Neutrophil (primary cell): ENCODE measurements at regions not wholly inside any gene's neighbourhood (a gene's known extent, or its start where the extent isn't known, plus 50 kb on each side); places are given as distances from the start of the nearest gene placed in this dataset.

ENCODE experiments used
- H3K27ac ChIP-seq: fragments of 200-600 bp; sonication (generic); 2 replicates; pipeline ENCODE4 v1.5.1; 2016; ENCODE audit warnings: mild to moderate bottlenecking, moderate library complexity
- H3K27me3 ChIP-seq: fragments of 200-600 bp; sonication (generic); 2 replicates; pipeline ENCODE4 v1.6.0; 2016; ENCODE audit warnings: mild to moderate bottlenecking
- H3K36me3 ChIP-seq: fragments of 200-600 bp; sonication (generic); 2 replicates; pipeline ENCODE4 v1.5.1; 2017
- H3K4me1 ChIP-seq, 2 experiments: fragments of 200-600 bp in 1 of 2; sonication (generic) in 1 of 2; 1 replicate in 1 of 2; 2 replicates in 1 of 2; pipeline versions ENCODE4 v1.5.1 to v1.6.1; 2013 to 2016; ENCODE audit warnings: low read depth in 1 of 2, low read length in 1 of 2, mild to moderate bottlenecking in 1 of 2, moderate library complexity in 1 of 2; ENCODE audit not compliant: control insufficient read depth in 1 of 2, insufficient read depth in 1 of 2
- H3K4me3 ChIP-seq, 2 experiments: fragments of 200-600 bp in 1 of 2; sonication (generic) in 1 of 2; 1 replicate in 1 of 2; 2 replicates in 1 of 2; pipeline ENCODE4 v1.5.1; 2013 to 2016; ENCODE audit warnings: low read depth in 1 of 2, low read length in 1 of 2, mild to moderate bottlenecking in 1 of 2, moderate library complexity in 1 of 2
- H3K9me3 ChIP-seq: fragments of 200-600 bp; sonication (generic); 2 replicates; pipeline ENCODE4 v1.5.1; 2016
- TF ChIP-seq, protein P1 (sequence below): fragments of 200-600 bp; sonication (generic); IDR thresholded peaks from 2 replicates; pipeline ENCODE4 v1.5.1; 2016; ENCODE audit warnings: antibody characterized with exemption

GRCh38 chrX:96611619-96612362 lies 72.9 kb upstream of the DIAPH2 start:
- Histone ChIP-seq H3K36me3 (no peaks in the 10 kb centered on the region), H3K27ac (no peak overlapping the region), H3K27me3 (no peaks in the 10 kb centered on the region), H3K4me1 (no peaks in the 10 kb centered on the region), H3K4me3 (no peak overlapping the region), H3K9me3 (no peaks in the 10 kb centered on the region)
- TF ChIP-seq, protein P1, sequence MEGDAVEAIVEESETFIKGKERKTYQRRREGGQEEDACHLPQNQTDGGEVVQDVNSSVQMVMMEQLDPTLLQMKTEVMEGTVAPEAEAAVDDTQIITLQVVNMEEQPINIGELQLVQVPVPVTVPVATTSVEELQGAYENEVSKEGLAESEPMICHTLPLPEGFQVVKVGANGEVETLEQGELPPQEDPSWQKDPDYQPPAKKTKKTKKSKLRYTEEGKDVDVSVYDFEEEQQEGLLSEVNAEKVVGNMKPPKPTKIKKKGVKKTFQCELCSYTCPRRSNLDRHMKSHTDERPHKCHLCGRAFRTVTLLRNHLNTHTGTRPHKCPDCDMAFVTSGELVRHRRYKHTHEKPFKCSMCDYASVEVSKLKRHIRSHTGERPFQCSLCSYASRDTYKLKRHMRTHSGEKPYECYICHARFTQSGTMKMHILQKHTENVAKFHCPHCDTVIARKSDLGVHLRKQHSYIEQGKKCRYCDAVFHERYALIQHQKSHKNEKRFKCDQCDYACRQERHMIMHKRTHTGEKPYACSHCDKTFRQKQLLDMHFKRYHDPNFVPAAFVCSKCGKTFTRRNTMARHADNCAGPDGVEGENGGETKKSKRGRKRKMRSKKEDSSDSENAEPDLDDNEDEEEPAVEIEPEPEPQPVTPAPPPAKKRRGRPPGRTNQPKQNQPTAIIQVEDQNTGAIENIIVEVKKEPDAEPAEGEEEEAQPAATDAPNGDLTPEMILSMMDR = no peak

DNA sequence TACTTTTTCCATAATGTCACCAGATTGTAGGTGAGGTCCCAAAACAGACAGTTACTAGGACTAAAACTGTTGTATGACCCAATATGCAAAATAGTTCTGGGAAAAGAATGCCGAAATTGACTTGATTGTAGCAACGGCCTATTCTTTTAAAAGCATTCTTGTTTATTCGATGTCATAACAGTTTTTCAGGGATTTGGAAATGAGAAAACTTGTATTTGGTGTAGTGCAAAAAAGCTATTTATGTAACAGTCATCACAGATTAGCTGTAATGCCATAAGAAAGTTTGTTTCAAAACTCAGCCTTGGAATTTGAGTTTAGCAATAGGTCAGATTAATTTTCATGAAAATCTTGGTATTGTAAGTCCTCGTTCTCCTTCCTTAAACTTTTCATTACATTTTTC lies 69.2 kb upstream of the DIAPH2 start:
- Histone ChIP-seq H3K9me3 (no peaks in the 10 kb centered on the region), H3K4me3 (no peak overlapping the region), H3K4me1 (no peaks in the 10 kb centered on the region), H3K27me3 (no peaks in the 10 kb centered on the region), H3K36me3 (no peaks in the 10 kb centered on the region), H3K27ac (no peak overlapping the region)
- TF ChIP-seq, protein P1 = no peak

DNA sequence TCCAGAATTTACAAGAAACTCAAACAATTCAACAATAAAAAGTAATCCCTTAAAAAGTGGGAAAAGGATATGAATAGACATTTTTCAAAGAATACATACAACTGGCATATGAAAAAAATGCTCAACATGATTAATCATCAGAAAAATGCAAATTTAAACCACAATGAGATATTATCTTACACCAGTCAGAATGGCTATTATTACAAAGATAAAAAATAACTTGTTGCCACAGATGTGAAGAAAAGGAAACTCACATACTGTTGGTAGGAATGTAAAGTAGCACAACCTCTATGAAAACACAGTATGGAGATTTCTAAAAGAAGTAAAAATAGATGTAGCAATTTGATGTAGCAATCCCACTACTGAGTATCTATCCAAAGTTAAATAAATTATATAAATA lies 65.1 kb upstream of the DIAPH2 start:
- no peaks in the 10 kb centered on the region for H3K27me3 ChIP-seq
- no peaks in the 10 kb centered on the region for H3K9me3 ChIP-seq
- TF ChIP-seq, protein P1 = no peak
- no peaks in the 10 kb centered on the region for H3K36me3 ChIP-seq
- no peak overlapping the region for H3K4me3 ChIP-seq
- H3K4me1 ChIP-seq = no peaks in the 10 kb centered on the region
- H3K27ac ChIP-seq = no peak overlapping the region

DNA sequence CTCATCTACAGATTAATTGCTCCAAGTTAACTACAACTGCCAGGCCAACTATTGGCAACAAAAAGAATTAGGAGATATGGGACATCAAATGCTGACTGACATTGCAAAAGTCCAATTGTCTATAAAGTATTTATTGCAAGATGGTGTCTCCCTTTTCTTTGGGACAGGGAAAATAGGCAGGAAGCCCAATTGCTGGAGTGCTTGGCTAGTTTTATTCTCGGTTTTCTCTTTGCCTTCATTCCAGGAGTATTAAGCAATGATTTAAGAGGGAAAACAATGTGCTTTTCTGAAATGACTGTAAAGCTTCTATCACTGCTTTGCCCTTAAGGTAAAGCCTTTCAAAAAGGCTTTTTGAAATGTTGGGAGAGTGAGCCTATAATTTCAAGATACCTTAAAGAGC lies 62.8 kb upstream of the DIAPH2 start:
- Histone ChIP-seq H3K9me3 (no peaks in the 10 kb centered on the region), H3K27ac (no peak overlapping the region), H3K27me3 (no peaks in the 10 kb centered on the region), H3K4me1 (no peaks in the 10 kb centered on the region), H3K4me3 (no peak overlapping the region), H3K36me3 (no peaks in the 10 kb centered on the region)
- TF ChIP-seq, protein P1 = no peak
